ENCODE measurements at regions not wholly inside any gene's neighbourhood (a gene's known extent, or its start where the extent isn't known, plus 50 kb on each side); places are given as distances from the start of the nearest gene placed in this dataset.
"Not testable (repeated sequence)": the region's sequence is repeated elsewhere in the genome, so short reads cannot be mapped to it uniquely, and the experiment has no call there.

- no peak for DNase-seq
Observed at GRCh38 chrX:89033723-89034122, 286.7 kb downstream of the CPXCR1 start.

GRCh38 chrX:89034679-89035078, 287.7 kb downstream of the CPXCR1 start:
- no peak for DNase-seq

- no peak for DNase-seq
Observed at GRCh38 chrX:89053223-89053622, 306.2 kb downstream of the CPXCR1 start.

GRCh38 chrX:89099587-89099986, 352.6 kb downstream of the CPXCR1 start:
- not testable (repeated sequence) for DNase-seq

GRCh38 chrX:89124985-89125384, 378.0 kb downstream of the CPXCR1 start:
- DNase-seq: no peak
